Lung microvascular endothelial cell (primary cell): ENCODE measurements at regions not wholly inside any gene's neighbourhood (a gene's known extent, or its start where the extent isn't known, plus 50 kb on each side); places are given as distances from the start of the nearest gene placed in this dataset.
A peak's percentile ranks its signal among the peaks of the same experiment; 100 is the strongest.
"Not testable (repeated sequence)": the region's sequence is repeated elsewhere in the genome, so short reads cannot be mapped to it uniquely, and the experiment has no call there.

Source experiments
- DNase-seq, 2 donors: peaks; one replicate each; pipeline versions ENCODE4 v3.0.0 to v3.0.0-alpha.2; 2010; ENCODE audit warnings: low read depth in 2 of 2

- DNase-seq: peak in 1 of 2 donors; percentile 35
These were observed 194.7 kb upstream of the E2F8 start for GRCh38 chr11:19435306-19435989.

GRCh38 chr11:19433791-19434190, 193.0 kb upstream of the E2F8 start:
- DNase-seq: no peak

GRCh38 chr11:19433367-19433766, 192.6 kb upstream of the E2F8 start:
- DNase-seq: no peak

GRCh38 chr11:19432370-19433061, 191.8 kb upstream of the E2F8 start:
- DNase-seq: no peak

GRCh38 chr11:19430754-19431398, 190.1 kb upstream of the E2F8 start:
- DNase-seq: no peak

GRCh38 chr11:19430346-19430745, 189.6 kb upstream of the E2F8 start:
- DNase-seq: no peak

GRCh38 chr11:19429108-19429760, 188.5 kb upstream of the E2F8 start:
- no peak for DNase-seq

- peak; percentile 39 to 49 for DNase-seq
These were observed 187.7 kb upstream of the E2F8 start for GRCh38 chr11:19428206-19429002.

- DNase-seq: no peak
These were observed 186.1 kb upstream of the E2F8 start for GRCh38 chr11:19426756-19427403.

- DNase-seq: no peak
These were observed 185.4 kb upstream of the E2F8 start for GRCh38 chr11:19426011-19426755.

- DNase-seq: no peak
These were observed 181.5 kb upstream of the E2F8 start for GRCh38 chr11:19422276-19422675.

- no peak for DNase-seq
These were observed 180.3 kb upstream of the E2F8 start for GRCh38 chr11:19420868-19421533.

- DNase-seq: no peak
These were observed 179.1 kb upstream of the E2F8 start for GRCh38 chr11:19419808-19420207.

GRCh38 chr11:19419021-19419750, 178.4 kb upstream of the E2F8 start:
- no peak for DNase-seq

GRCh38 chr11:19418221-19418620, 177.5 kb upstream of the E2F8 start:
- no peak for DNase-seq

GRCh38 chr11:19412070-19412469, 171.3 kb upstream of the E2F8 start:
- not testable (repeated sequence) for DNase-seq

GRCh38 chr11:19410032-19410431, 169.3 kb upstream of the E2F8 start:
- DNase-seq: no peak

- no peak for DNase-seq
These were observed 168.6 kb upstream of the E2F8 start for GRCh38 chr11:19409307-19409706.
